ENCODE measurements at regions not wholly inside any gene's neighbourhood (a gene's known extent, or its start where the extent isn't known, plus 50 kb on each side); places are given as distances from the start of the nearest gene placed in this dataset.

DNA sequence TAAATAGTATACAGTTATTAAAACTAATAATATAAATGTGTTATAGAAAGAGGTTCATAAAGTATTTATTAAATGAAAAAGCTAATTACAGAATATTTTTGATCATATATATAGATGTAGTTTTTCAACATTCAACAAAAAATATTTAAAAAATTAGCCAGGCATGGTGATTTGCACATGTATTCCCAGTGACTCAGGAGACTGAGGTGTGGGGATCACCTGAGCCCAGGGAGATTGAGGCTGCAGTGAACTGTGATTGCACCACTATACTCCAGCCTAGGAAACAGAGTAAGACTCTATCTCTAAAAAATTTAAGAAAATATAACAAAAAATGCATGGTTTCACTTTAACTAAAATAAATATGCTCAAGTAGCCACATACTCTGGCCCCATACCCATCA is 118.0 kb upstream of the SEMA3C start:
- TF ChIP-seq, protein P1, sequence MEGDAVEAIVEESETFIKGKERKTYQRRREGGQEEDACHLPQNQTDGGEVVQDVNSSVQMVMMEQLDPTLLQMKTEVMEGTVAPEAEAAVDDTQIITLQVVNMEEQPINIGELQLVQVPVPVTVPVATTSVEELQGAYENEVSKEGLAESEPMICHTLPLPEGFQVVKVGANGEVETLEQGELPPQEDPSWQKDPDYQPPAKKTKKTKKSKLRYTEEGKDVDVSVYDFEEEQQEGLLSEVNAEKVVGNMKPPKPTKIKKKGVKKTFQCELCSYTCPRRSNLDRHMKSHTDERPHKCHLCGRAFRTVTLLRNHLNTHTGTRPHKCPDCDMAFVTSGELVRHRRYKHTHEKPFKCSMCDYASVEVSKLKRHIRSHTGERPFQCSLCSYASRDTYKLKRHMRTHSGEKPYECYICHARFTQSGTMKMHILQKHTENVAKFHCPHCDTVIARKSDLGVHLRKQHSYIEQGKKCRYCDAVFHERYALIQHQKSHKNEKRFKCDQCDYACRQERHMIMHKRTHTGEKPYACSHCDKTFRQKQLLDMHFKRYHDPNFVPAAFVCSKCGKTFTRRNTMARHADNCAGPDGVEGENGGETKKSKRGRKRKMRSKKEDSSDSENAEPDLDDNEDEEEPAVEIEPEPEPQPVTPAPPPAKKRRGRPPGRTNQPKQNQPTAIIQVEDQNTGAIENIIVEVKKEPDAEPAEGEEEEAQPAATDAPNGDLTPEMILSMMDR (conservative IDR thresholded peaks at IDR 0.05; ENCODE audit: low read depth, low read length), result no peak
- H3K4me1 ChIP-seq (ENCODE audit: low read depth, poor library complexity, severe bottlenecking), result no peaks in the 10 kb centered on the region
- no peak overlapping the region for H3K4me3 ChIP-seq (IDR thresholded peaks at IDR 0.05; ENCODE audit: insufficient read depth, low read depth, low read length)
- no peaks in the 10 kb centered on the region for H3K27me3 ChIP-seq (ENCODE audit: insufficient read depth, low read depth)
- H3K27ac ChIP-seq, result no peak overlapping the region
- no peaks in the 10 kb centered on the region for H3K79me2 ChIP-seq (ENCODE audit: insufficient read depth, low read depth)
- H3K4me2 ChIP-seq, result no peak overlapping the region
- no peaks in the 10 kb centered on the region for H4K20me1 ChIP-seq (ENCODE audit: insufficient read depth)
- no peak overlapping the region for H3K9ac ChIP-seq
- no peaks in the 10 kb centered on the region for H3K36me3 ChIP-seq (ENCODE audit: insufficient read depth)
- no peak overlapping the region for H2AFZ ChIP-seq (ENCODE audit: low read depth)

DNA sequence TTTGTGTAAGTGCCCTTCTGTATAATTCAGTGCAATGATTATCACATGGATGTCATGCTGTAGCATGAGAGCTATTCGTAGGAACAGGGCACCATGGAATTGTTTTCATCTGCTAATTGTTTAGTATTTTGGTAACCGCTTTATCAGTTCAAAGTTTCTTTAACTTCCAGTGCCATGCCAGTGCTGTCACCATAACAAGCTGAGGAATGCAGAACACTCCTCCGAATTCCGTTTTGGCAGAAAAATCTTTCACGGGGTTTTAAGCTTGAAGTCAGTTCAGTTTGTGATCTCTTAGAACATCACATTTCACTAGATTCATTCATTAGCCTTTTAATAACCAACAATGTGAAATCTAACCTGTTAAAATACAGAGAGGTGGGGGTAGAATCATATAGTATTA is 117.2 kb upstream of the SEMA3C start:
- Histone ChIP-seq H2AFZ (ENCODE audit: low read depth) (no peak overlapping the region), H3K36me3 (ENCODE audit: insufficient read depth) (no peaks in the 10 kb centered on the region), H3K27ac (no peak overlapping the region), H3K4me2 (no peak overlapping the region), H3K4me3 (IDR thresholded peaks at IDR 0.05; ENCODE audit: insufficient read depth, low read depth, low read length) (no peak overlapping the region), H3K27me3 (ENCODE audit: insufficient read depth, low read depth) (no peaks in the 10 kb centered on the region), H3K79me2 (ENCODE audit: insufficient read depth, low read depth) (no peaks in the 10 kb centered on the region), H3K9ac (no peak overlapping the region), H4K20me1 (ENCODE audit: insufficient read depth) (no peaks in the 10 kb centered on the region), H3K4me1 (ENCODE audit: low read depth, poor library complexity, severe bottlenecking) (no peaks in the 10 kb centered on the region)
- TF ChIP-seq, protein P1 (conservative IDR thresholded peaks at IDR 0.05; ENCODE audit: low read depth, low read length), result no peak

DNA sequence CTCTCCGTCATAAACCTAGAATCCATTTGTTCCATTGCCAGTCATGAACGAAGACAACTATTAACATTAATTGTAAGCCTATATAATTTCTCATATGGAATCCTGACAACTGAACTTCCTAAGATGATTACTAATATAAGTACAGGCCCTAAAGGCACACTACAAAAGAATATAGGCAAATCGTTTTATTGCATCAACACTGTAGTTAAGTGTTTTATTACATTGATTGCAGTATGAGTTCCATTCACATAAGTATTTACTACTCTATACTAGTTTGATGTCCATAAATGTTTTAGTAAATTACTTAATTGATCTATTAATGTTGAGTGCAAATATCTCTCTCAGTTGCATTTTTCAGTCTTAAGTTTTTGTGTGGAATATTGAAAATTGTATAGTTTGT is 113.1 kb upstream of the SEMA3C start:
- H3K36me3 ChIP-seq (ENCODE audit: insufficient read depth), result no peaks in the 10 kb centered on the region
- TF ChIP-seq, protein P1 (conservative IDR thresholded peaks at IDR 0.05; ENCODE audit: low read depth, low read length), result no peak
- no peaks in the 10 kb centered on the region for H3K27me3 ChIP-seq (ENCODE audit: insufficient read depth, low read depth)
- H3K4me1 ChIP-seq (ENCODE audit: low read depth, poor library complexity, severe bottlenecking), result no peaks in the 10 kb centered on the region
- no peak overlapping the region for H3K4me3 ChIP-seq (IDR thresholded peaks at IDR 0.05; ENCODE audit: insufficient read depth, low read depth, low read length)
- no peak overlapping the region for H3K4me2 ChIP-seq
- no peaks in the 10 kb centered on the region for H3K79me2 ChIP-seq (ENCODE audit: insufficient read depth, low read depth)
- no peak overlapping the region for H3K27ac ChIP-seq
- H3K9ac ChIP-seq, result no peak overlapping the region
- H2AFZ ChIP-seq (ENCODE audit: low read depth), result no peak overlapping the region
- no peaks in the 10 kb centered on the region for H4K20me1 ChIP-seq (ENCODE audit: insufficient read depth)

DNA sequence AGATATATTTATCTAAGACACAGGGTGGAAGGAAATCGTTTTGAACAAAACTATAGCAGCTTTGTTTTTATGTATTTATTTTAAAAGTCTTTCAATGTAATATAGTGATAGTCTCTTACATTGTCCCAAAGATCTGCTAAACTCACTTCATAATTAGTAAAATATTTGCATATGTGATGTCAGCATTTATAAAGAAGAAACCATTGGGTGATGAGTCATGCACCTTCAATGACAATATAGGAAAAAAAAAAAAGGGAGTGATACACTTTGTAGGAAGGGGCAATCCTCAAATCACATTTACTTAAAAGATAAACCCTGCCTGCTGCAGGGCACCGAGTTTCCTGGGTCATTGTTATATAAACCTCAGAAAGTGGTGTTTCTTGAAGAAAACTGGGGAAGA is 112.4 kb upstream of the SEMA3C start:
- TF ChIP-seq, protein P1 (conservative IDR thresholded peaks at IDR 0.05; ENCODE audit: low read depth, low read length), result no peak
- no peak overlapping the region for H3K4me3 ChIP-seq (IDR thresholded peaks at IDR 0.05; ENCODE audit: insufficient read depth, low read depth, low read length)
- H3K79me2 ChIP-seq (ENCODE audit: insufficient read depth, low read depth), result no peaks in the 10 kb centered on the region
- no peaks in the 10 kb centered on the region for H3K36me3 ChIP-seq (ENCODE audit: insufficient read depth)
- no peaks in the 10 kb centered on the region for H3K27me3 ChIP-seq (ENCODE audit: insufficient read depth, low read depth)
- no peak overlapping the region for H3K4me2 ChIP-seq
- H4K20me1 ChIP-seq (ENCODE audit: insufficient read depth), result no peaks in the 10 kb centered on the region
- H3K27ac ChIP-seq, result no peak overlapping the region
- no peaks in the 10 kb centered on the region for H3K4me1 ChIP-seq (ENCODE audit: low read depth, poor library complexity, severe bottlenecking)
- H3K9ac ChIP-seq, result no peak overlapping the region
- H2AFZ ChIP-seq (ENCODE audit: low read depth), result no peak overlapping the region

DNA sequence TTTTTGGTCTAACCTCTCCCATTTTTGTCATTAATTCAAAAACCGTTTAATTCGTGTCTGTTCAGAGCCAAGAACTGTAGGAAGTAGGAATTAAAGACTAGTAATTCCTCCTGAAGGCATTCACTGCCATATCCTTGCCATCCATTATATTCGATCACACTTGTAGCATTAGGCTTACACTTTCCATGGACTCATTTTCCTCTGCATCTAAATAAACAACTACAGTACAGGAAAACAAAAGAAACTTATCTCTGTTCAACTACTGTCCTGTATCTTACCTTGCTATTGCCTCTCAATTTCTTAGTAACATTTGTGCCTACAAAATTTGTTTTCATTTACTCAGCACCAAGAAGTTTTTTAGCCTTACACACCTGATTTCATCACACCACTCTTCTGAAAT is 111.6 kb upstream of the SEMA3C start:
- Histone ChIP-seq H3K36me3 (ENCODE audit: insufficient read depth) (no peaks in the 10 kb centered on the region), H3K4me3 (IDR thresholded peaks at IDR 0.05; ENCODE audit: insufficient read depth, low read depth, low read length) (no peak overlapping the region), H3K4me1 (ENCODE audit: low read depth, poor library complexity, severe bottlenecking) (no peaks in the 10 kb centered on the region), H3K27ac (no peak overlapping the region), H3K4me2 (no peak overlapping the region), H3K9ac (no peak overlapping the region), H4K20me1 (ENCODE audit: insufficient read depth) (no peaks in the 10 kb centered on the region), H3K79me2 (ENCODE audit: insufficient read depth, low read depth) (no peaks in the 10 kb centered on the region), H3K27me3 (ENCODE audit: insufficient read depth, low read depth) (no peaks in the 10 kb centered on the region), H2AFZ (ENCODE audit: low read depth) (no peak overlapping the region)
- TF ChIP-seq, protein P1 (conservative IDR thresholded peaks at IDR 0.05; ENCODE audit: low read depth, low read length), result no peak

Measured in KMS-11 (cell line).